ENCODE measurements at regions not wholly inside any gene's neighbourhood (a gene's known extent, or its start where the extent isn't known, plus 50 kb on each side); places are given as distances from the start of the nearest gene placed in this dataset.

DNA sequence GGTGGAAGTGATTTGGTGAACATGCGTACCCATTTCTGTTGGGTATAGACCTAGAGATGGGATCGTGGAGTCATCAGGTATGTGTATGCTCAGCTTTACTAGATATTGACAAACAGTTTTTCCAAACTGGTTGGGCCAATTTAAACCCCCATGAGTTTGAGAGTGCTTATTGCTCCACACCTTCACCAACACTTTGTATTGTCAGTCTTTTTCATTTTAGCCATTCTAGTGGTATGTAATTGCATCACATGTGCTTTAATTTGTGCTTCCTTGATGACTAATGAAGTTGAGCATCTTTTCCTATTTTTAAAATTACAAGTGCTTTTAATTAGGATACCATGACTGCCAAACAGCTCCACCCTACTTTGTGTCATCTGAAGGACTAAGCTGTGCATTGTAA, 158.9 kb upstream of the AKIRIN2 start:
- TF ChIP-seq, protein P1, sequence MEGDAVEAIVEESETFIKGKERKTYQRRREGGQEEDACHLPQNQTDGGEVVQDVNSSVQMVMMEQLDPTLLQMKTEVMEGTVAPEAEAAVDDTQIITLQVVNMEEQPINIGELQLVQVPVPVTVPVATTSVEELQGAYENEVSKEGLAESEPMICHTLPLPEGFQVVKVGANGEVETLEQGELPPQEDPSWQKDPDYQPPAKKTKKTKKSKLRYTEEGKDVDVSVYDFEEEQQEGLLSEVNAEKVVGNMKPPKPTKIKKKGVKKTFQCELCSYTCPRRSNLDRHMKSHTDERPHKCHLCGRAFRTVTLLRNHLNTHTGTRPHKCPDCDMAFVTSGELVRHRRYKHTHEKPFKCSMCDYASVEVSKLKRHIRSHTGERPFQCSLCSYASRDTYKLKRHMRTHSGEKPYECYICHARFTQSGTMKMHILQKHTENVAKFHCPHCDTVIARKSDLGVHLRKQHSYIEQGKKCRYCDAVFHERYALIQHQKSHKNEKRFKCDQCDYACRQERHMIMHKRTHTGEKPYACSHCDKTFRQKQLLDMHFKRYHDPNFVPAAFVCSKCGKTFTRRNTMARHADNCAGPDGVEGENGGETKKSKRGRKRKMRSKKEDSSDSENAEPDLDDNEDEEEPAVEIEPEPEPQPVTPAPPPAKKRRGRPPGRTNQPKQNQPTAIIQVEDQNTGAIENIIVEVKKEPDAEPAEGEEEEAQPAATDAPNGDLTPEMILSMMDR (conservative IDR thresholded peaks at IDR 0.05 in 1 of 2, IDR thresholded peaks at IDR 0.05 in 1 of 2; ENCODE audit: low read depth in 1 of 2, low read length in 2 of 2) = no peak
- TF ChIP-seq EZH2 (IDR thresholded peaks at IDR 0.05; ENCODE audit: low read length, missing control alignments) = no peak
